GM18870 (cell line): ENCODE measurements at regions not wholly inside any gene's neighbourhood (a gene's known extent, or its start where the extent isn't known, plus 50 kb on each side); places are given as distances from the start of the nearest gene placed in this dataset.

Source experiments
- ATAC-seq: cut with Tn5 transposase; IDR thresholded peaks from one replicate; pipeline ENCODE4 v1.9.1; 2021; ENCODE audit warnings: moderate library complexity; ENCODE audit not compliant: unreplicated experiment

DNA sequence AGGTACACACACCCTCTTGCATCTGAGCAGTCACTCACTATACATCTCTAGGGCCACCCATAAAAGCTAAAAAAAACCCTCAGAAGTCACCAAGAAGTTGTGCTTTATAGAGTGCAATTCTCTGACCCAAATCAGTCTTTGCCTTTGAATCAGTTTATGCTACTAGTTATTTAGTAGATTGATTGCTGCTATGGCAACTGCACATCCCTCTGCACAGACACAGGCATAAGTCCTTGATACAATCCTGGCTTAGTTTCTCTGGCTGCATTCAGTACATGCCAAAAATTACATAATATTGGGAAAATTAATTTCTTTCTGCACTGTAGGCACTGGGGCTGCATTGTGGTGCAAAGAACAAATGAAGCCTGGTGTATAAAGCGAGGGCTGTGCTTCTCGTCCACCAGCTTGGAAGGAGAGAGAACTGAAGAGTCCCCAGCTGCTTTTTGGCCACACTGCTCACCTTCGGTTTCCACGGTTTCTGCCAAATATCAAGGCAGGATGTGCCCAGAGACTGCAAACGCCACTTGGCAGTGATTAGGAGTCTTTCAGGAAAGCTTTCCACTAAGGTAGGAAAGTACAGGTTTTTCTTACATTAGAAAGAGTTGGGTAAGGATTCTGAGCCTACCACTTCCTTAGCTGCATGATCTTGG, 258.4 kb downstream of the ELAVL2 start:
- no peak for ATAC-seq

DNA sequence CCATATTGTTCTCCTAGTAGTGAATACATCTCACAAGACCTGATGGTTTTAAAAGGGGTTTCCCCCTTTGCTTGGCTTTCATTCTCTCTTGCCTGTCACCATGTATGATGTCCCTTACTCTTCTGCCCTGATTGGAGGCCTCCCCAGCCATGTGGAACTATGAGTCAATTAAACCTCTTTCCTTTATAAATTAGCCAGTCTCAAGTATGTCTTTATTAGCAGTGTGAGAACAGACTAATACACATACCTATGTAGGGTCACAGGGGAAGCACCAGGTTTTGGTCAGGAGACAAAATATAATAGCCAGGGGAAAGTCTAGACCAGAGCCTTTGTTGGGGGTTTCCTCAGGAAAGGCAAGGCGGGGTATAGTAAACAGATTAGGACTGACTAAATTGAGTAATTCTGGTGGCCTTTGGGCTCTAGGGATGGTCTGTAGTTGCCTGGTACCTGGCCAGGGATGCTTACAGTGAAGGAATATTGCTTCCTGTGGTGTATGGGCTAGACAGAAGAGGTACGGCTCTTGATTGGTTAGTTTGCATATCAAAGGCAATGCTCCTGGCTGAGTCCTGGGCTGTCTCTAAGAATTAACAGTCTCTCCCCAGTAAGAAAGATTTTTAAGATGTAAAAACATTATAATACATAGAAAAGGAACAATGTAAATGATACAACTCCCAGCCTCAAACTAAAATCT, 254.5 kb downstream of the ELAVL2 start:
- ATAC-seq: no peak

DNA sequence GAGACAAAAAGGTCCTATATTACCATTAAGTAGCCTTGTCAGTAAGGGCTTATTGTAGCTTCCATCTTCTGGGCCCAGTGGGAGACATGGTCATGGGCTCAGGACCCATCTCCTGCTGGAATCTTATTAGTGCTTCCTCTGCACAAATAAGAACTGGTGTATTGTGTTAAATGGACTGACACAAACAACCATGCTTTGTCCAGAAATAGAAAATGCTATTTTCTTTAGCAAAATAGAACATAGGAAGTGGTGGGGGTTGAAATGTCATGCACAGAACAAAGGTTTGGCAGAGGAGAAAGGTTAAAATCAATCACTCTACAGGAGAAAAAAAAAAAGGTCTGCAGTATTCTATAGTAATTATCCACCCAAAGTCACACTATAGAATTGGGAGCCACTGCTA, 252.2 kb downstream of the ELAVL2 start:
- no peak for ATAC-seq

DNA sequence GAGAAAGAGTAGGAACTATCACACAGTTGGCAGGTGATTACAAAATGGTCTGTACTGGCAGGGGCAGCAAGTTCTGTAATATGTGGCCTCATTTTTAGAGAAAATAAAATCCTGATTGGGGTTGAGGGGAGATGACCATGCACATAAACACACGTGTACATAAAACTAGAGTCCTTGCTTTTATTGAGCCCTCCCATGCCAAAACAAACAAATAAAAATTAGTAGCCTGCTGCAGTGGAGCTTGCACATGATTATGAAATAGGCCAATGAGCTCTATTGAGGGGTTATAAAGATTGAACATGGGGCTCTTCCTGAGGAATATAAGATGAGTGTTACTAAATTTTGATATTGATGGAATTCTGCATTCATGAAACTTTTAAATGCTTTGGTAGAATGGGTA, 248.4 kb downstream of the ELAVL2 start:
- no peak for ATAC-seq

DNA sequence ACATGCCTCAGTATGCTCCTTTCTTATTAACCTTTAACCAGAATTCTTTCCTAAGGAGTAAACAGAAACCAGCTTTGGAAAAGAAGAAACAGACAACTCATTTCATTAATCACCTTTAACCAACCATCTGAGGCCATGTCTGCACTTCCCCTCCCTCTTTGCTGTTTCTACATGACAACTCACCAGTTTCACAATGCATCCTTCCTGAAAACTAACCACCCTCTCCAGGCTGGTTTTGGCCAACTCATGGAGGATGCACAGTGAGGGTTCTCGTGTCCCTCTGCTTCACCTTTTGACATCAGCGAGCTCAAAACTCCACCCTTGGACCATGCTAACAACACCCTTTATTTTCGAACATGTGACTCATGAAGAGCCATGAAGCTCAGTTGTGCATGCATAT, 244.1 kb downstream of the ELAVL2 start:
- no peak for ATAC-seq

DNA sequence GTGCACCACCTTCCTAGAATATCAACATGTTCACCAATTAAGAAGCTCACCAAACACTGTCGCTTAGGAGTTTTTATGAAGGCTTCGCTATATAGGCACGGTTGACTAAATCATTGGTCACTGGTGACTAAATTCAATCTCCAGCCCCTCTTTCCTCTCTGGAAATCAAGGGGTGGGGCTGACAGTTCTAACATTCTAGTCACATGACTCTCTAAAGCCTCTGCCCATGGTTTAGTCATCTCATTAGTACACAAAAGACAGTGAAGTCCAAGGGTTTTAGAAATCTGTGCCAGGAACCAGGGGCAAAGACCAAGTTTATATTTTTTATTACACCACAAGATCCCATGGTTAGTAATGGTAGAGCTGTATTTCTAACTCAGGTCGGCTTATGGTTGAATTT, 243.2 kb downstream of the ELAVL2 start:
- ATAC-seq: no peak

DNA sequence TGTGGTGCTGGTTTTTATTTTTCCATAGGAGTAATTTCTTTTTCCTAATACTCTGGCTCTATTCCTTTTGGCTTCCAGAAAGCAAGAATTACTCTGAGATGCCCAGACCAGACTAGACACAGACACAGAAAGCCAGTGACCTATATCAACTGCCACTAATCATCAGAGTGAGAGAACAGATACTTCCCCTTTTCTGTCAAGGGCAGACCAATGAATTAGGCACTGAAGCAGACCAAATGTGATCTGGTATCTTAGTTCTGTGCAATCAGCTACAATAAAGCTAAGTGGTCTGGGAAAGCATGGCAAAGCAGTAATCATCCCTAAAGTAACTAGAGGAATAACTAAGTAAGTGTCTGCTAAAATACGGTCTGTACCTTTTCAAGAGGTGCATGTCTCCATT, 239.1 kb downstream of the ELAVL2 start:
- no peak for ATAC-seq

DNA sequence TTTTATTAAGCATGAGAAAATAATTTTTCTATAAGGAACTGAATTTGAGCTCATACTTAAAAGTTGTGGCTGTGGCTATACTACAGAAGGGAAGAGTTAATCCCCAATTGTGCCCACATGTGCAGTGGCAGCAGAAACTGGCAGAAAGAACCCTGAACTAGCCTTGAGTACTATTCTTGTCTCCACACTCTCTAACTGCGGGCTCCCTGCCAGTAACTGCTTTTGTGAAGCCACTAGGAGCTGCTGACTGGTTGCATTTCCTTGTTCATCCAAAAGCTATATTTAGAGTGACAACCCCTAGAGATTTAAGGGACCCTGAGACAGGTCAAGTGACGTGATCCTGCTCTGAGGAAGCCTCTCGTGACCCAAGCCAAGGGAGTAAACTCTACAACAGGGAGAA, 238.6 kb downstream of the ELAVL2 start:
- no peak for ATAC-seq

DNA sequence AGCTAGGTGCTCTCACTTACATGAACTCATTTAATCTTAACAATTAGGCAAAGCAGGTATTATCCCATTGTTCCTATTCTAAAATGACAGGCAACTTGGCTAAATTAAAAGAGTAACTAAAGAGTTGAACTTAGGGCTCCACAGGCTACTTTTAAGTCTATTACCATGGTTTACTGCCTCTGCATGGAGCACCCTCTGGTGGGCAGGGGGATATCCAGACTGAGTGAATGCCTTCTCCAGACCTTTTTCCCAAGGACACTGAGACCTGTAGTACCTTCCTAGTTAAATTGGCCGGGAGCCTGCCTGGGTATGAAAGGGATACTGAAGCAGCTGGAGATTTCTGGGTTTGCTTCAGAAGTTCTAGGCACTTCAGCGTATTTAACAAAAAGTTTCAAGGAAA, 238.1 kb downstream of the ELAVL2 start:
- no peak for ATAC-seq

DNA sequence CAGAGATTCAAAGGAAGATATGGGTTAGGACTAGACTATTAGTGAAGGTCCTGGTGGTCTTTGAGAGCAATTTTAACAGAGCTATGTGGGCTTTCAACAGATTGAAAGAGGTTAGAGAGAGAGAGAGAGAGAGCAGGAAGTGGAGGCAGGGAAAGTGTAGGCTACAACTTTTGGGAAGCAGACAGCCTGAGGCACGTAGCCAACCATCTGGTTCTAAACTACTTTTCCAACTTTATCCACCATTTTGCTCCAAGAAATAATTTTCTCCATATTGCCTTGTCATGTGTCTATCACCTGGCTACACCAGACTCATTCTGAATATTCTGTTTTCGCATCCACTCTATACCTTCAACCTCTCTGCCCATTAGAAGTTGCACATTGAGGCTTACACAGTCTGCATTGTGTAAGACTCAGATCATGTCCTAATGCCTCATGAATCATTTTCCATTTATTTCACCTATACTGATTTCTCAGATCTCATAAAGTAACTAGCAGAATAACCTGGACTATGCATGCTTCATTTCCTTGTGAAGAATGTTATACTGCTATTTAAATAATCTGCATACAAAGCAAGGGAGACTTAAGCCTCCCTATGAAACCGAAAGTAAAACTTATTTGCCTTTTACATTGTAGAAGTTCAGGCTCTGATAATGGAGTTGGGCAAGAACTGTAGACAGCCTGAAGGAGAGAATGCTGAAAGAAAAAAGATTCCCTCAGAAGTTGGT, 235.6 kb downstream of the ELAVL2 start:
- ATAC-seq: no peak

DNA sequence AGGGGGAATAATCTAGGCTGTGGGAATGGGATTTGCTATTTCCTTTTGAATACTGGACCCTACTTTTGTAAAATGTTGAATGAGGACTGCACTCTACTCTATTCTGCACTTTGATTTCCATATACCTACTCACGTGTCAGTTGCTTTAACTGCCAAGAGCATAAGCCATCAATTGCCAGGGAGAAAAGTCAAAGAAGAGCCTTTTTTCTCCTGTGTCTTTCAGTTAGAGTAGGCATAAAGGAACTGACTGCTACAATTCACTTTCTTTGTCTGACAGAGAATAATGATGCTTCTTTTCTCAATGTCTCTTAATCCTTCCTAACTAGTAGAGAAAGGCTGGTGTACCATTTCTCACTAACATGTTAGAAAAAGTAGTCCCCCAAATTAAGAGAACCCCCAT, 231.6 kb downstream of the ELAVL2 start:
- no peak for ATAC-seq

DNA sequence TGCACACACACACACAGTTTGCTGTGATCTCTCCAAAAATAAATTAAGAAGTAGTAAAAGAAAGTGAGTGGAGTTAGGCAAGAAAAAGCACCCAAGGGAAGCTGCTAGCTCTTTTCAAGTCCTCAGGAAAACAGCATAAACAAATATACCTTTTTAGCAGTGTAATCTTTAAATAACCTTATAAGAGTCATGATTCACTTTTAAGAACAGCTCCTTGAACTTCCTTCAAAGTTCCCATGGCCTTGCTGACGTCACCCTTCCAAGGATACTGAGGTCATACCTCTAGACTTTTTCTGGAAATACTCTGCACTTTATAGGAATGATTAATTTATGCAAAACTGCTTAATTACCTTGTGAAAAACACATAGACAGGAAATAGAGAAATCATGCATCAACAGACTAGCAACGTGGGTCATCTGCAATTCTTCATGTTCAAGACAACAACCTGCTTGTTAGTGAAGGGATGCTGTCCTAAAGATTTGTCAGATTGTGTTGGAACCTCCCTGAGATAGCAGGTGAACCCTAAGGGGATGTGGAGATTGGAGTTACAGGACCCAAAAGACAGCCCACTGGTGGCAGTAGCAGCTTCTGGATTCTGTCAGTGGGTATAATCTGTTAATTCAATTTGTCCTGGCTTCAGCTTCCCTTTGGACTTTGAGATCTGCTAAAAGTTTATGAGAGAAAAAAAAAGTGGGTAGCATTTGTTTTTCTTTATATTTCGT, 229.0 kb downstream of the ELAVL2 start:
- ATAC-seq: no peak

DNA sequence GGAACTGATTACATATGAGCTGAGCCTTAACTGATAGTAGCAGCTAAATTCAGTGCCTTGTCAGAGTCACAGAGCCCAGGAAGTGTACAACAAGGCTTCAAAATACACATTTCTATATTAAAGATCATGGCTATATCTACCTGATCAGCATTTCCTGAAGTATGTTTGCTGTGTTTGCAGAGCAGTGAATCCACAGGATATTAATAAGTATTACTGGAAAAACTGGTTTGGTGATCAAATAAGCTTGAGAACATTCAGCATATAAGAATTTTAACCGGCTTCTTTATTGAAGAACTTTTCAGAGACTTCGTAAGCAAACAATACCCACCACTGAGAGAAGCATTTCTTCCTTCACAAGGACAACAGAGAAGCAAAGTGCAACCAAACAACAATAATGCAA, 227.0 kb downstream of the ELAVL2 start:
- ATAC-seq: no peak

DNA sequence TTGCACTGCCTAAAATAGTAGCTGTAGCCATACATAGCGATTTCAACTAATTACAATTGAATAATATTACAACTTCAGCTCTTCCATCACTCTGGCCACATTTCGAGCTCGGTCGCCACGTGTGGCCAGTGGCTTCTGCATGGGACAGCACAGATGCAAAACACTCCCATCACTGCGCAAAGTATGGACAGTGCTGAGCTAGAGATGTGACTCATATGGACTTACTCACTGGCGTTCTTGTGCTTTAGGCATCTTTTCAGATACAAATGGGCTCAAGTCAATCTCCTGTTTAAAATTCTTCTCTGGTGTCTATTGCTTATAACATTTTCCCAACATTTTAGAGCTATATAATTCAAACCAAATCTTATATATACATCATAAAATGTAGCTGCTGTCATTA, 222.7 kb downstream of the ELAVL2 start:
- no peak for ATAC-seq

DNA sequence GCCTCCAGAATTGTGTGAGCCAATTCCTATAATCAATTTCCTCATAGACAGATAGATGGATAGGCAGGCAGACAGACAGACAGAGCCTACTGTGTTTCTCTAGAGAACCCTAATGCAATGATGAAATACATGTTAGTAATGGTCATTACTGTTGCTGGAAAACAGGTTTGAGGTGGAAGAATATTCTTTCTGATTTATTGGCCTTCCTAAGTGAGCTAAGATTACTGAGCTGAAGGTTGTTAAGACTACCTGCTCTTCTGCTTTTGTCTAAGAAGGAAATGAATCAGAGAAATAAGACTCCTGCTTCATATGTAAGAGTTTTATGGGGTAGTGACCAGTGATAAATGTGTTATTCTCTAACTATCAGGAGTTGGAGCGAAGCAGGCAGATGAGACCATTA, 219.9 kb downstream of the ELAVL2 start:
- no peak for ATAC-seq

DNA sequence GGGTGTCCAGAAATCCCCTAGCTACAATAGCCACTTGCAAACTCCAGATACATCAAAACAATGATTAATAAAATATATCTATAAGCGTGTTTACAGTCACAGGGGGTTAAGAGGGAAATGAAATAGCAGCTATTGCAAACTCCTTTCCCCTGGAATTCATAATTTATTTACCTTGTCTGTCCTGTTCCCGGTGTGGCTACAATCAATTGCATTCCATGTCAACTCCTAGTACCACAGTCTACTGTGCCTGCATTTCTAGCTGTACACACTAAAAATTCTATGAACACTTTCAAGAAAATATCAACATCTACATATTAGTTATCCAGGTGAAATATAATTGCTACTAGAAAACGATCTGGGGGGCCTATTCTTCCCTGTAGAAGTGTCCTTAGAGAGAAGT, 217.6 kb downstream of the ELAVL2 start:
- ATAC-seq: no peak

DNA sequence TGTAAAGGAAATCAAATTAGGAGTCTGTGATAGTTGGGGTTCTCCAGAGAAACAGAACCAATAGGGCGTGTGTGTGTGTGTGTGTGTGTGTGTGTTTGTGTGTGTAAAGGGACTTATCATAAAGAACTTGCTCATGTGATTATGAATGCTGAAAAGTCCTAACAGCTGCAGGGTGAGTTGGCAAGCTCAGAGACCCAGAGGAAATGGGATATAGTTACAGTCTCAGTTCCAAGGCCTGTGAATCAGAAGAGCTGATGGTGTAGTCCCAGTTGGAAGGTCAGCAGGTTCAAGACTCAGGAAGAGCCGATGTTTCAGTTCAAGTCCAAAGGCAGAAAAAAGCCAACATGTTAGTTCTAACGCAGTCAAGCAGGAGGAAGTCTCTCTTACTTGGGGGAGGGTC, 214.2 kb downstream of the ELAVL2 start:
- no peak for ATAC-seq

DNA sequence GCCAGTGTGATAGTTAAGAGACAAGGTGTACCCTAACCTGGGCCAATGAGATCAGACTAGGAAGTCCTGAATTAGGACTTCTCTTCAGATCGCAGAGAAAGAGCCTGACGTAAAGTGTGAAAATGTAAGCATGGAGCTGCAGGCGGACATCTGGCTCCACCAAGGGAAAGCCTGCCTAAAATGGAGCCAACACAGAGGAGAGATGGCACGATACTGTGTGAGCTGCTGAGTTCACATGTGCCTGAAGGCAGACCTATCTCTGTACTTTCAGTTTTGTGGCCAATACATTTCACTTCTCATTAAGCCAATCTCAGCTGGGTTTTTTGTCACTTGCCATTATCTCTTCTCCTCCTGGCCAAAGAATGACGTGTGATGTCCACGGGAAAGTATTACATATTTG, 210.5 kb downstream of the ELAVL2 start:
- no peak for ATAC-seq

DNA sequence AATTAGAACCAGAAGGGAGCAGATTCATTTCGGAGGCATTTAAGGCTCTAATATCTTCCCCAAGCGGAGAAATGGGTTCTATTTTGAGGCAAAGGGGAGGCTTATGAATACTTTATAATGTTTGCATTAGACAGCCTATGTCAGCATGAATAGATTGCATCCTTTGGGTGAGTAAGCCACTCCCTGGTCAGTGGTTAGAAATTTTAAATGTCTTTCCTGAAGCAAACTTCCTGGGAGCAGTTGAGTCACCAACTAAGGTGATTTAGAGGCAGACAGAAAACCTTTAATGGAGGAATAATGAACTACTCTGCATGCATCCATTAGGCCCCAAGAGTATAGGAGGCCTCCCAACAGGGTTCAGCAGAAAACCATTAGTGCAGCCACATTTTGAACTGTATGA, 204.9 kb downstream of the ELAVL2 start:
- no peak for ATAC-seq

DNA sequence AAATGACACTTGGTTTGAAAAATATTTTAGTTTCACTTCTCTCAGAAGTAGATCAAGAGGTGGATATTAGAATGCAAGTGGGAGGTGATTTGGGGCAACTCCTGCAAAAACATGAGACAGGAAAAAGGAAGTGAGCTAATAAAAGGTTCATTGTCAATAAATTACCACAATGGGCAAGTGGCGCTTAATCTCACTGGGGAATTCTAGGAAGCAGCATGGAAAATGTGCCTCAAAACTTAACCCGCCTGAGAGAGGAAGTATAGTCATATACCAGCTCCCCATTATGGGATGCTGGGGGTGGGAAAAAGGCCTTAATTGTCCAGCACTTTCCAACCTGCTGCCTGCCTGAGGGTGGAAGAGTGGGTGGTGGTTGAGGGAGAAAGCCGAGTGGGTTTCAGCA, 204.1 kb downstream of the ELAVL2 start:
- ATAC-seq: no peak

DNA sequence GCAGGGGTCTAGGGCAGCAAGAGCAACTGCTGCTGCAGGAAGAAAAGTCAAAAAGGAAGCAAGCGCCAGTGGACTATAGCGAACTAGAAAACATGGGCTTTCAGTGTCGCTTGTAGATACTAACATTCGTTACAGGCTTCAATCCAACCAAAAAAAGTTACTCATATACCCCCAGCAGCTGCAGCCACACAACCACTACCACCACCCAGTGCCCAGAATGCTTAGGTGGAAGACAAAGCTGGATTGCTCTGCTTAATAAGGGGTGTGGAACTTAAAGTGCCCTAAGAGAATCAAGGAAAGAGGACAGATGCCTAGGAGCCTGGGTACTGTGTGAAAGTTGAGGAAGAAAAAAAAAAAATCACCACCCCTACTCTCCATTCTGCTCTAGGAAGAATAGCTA, 203.6 kb downstream of the ELAVL2 start:
- no peak for ATAC-seq

DNA sequence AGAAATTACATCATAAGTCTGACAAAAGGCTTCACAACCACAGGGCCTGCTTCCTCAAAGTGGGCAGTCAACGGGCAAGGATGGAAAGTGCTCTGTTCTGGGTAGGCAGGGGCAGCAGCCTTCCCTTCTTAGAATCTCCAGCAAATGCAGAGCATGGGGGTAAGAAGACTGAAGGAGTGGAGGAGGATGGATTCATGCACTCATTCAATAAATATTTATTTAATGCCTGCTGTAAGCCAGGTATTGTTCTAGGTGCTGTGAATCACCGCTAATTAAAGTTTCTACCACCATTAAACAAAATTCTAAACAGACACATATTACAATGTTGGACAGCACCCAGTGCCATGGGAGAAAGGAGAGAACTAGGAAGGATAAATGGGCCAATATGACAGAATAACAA, 195.6 kb downstream of the ELAVL2 start:
- no peak for ATAC-seq
